IMR-90 (cell line): ENCODE measurements at regions not wholly inside any gene's neighbourhood (a gene's known extent, or its start where the extent isn't known, plus 50 kb on each side); places are given as distances from the start of the nearest gene placed in this dataset.

ENCODE experiments used
- ATAC-seq: fragments of 200-7000 bp; cut with Tn5 transposase; 2 replicates; pipeline ENCODE4 v1.9.1; 2020; ENCODE audit warnings: low read depth, mild to moderate bottlenecking, moderate library complexity
- BruUV-seq: library from RNA; stranded (reverse); fragments of 400-500 nt; replicated peaks from 2 replicates; lab custom pipeline; 2021; lab: Mats Ljungman, UMichigan
- CTCF ChIA-PET: fragments of 300-600 bp; formaldehyde crosslinking; extraction: SDS; loops from one replicate; lab custom pipeline; 2021; ENCODE audit warnings: antibody characterized with exemption; lab: Yijun Ruan, JAX
- POLR2A ChIA-PET: fragments of 300-600 bp; sonication (Branson Sonifier 250); formaldehyde crosslinking; loops from one replicate; lab custom pipeline; 2022; ENCODE audit warnings: antibody characterized with exemption; ENCODE audit not compliant: unreplicated experiment; lab: Charles Lee
- DNase-seq: peaks from one replicate; pipeline ENCODE4 v3.0.0; 2013
- H2AFZ ChIP-seq: replicated peaks from 2 replicates; pipeline ENCODE3; 2013; ENCODE audit warnings: low read length, mild to moderate bottlenecking; ENCODE audit not compliant: poor library complexity
- H2AK5ac ChIP-seq: 2 replicates; pipeline ENCODE4 v1.6.1; 2013; ENCODE audit warnings: low read depth, low read length, inconsistent platforms
- H2AK9ac ChIP-seq: replicated peaks from 2 replicates; pipeline ENCODE3; 2013; ENCODE audit warnings: mild to moderate bottlenecking, low read depth, low read length, moderate library complexity; ENCODE audit not compliant: poor library complexity
- H2BK120ac ChIP-seq: 2 replicates; pipeline ENCODE4 v1.6.1; 2013; ENCODE audit warnings: low read depth, low read length, inconsistent platforms
- H2BK15ac ChIP-seq: 3 replicates; pipeline ENCODE4 v1.6.1; 2013; ENCODE audit warnings: low read depth, low read length, inconsistent platforms
- H2BK20ac ChIP-seq: 2 replicates; pipeline ENCODE4 v1.6.1; 2013; ENCODE audit warnings: low read depth, mild to moderate bottlenecking, inconsistent platforms, low read length, moderate library complexity
- H2BK5ac ChIP-seq: 2 replicates; pipeline ENCODE4 v1.6.1; 2013; ENCODE audit warnings: mild to moderate bottlenecking, low read depth, low read length, inconsistent platforms; ENCODE audit not compliant: poor library complexity, severe bottlenecking
- H3K14ac ChIP-seq: replicated peaks from 2 replicates; pipeline ENCODE4 v1.6.1; 2013; ENCODE audit warnings: low read depth, low read length, inconsistent platforms
- H3K18ac ChIP-seq: 2 replicates; pipeline ENCODE4 v1.6.1; 2013; ENCODE audit warnings: low read depth, low read length, control low read depth
- H3K23ac ChIP-seq: 2 replicates; pipeline ENCODE4 v1.6.1; 2013; ENCODE audit warnings: low read depth, low read length, inconsistent platforms
- H3K27ac ChIP-seq: 2 replicates; pipeline ENCODE4 v1.5.1; 2013; ENCODE audit warnings: mild to moderate bottlenecking, control low read depth, low read length; ENCODE audit not compliant: insufficient read depth
- H3K27me3 ChIP-seq: 2 replicates; pipeline ENCODE4 v1.6.1; 2013; ENCODE audit warnings: low read length; ENCODE audit not compliant: control insufficient read depth, insufficient read depth
- H3K36me3 ChIP-seq: 2 replicates; pipeline ENCODE4 v1.6.1; 2013; ENCODE audit warnings: low read length, mixed read lengths; ENCODE audit not compliant: control insufficient read depth, insufficient read depth
- H3K4ac ChIP-seq: 2 replicates; pipeline ENCODE4 v1.6.1; 2013; ENCODE audit warnings: low read depth, low read length, inconsistent platforms
- H3K4me1 ChIP-seq: 2 replicates; pipeline ENCODE4 v1.6.1; 2013; ENCODE audit warnings: low read length, mixed read lengths; ENCODE audit not compliant: control insufficient read depth, insufficient read depth
- H3K4me2 ChIP-seq: 2 replicates; pipeline ENCODE4 v1.6.1; 2013; ENCODE audit warnings: low read depth, mild to moderate bottlenecking, control low read depth, low read length, moderate library complexity
- H3K4me3 ChIP-seq: 2 replicates; pipeline ENCODE4 v1.5.1; 2013; ENCODE audit warnings: low read depth, mild to moderate bottlenecking, control low read depth, low read length, moderate library complexity; ENCODE audit not compliant: insufficient read depth
- H3K56ac ChIP-seq: 2 replicates; pipeline ENCODE4 v1.6.1; 2013; ENCODE audit warnings: low read length, inconsistent platforms; ENCODE audit not compliant: insufficient read depth; ENCODE audit errors: extremely low read depth
- H3K79me1 ChIP-seq, 2 experiments: 2 replicates each; pipeline ENCODE4 v1.6.1; 2013; ENCODE audit warnings: low read length in 2 of 2, inconsistent platforms in 1 of 2, low read depth in 1 of 2
- H3K9ac ChIP-seq: 2 replicates; pipeline ENCODE4 v1.6.1; 2013; ENCODE audit warnings: low read depth, low read length, control low read depth
- H3K9me1 ChIP-seq: 2 replicates; pipeline ENCODE4 v1.6.1; 2013; ENCODE audit warnings: low read length, inconsistent platforms; ENCODE audit not compliant: insufficient read depth
- H3K9me3 ChIP-seq: 2 replicates; pipeline ENCODE4 v1.6.1; 2013; ENCODE audit warnings: low read length; ENCODE audit not compliant: control insufficient read depth, insufficient read depth
- H4K20me1 ChIP-seq: 2 replicates; pipeline ENCODE4 v1.6.1; 2013; ENCODE audit warnings: low read length, inconsistent platforms; ENCODE audit not compliant: insufficient read depth
- H4K5ac ChIP-seq: 2 replicates; pipeline ENCODE4 v1.6.1; 2013; ENCODE audit warnings: mild to moderate bottlenecking, low read depth, low read length, control low read depth
- H4K8ac ChIP-seq, 2 experiments: 2 replicates each; pipeline ENCODE4 v1.6.1; 2013; ENCODE audit warnings: low read depth in 2 of 2, low read length in 2 of 2, control low read depth in 1 of 2, inconsistent platforms in 1 of 2
- H4K91ac ChIP-seq: 2 replicates; pipeline ENCODE4 v1.6.1; 2013; ENCODE audit warnings: low read depth, low read length, inconsistent platforms; ENCODE audit not compliant: insufficient read depth
- MXI1 ChIP-seq: IDR thresholded peaks from 2 replicates; pipeline ENCODE4 v1.6.1; 2012; ENCODE audit warnings: low read depth, mild to moderate bottlenecking, low read length, moderate library complexity, borderline replicate concordance
- WGBS, 2 experiments: methylation state at CpG; one replicate each; pipeline versions ENCODE4 v1.1.5 to v1.1.7; 2013; ENCODE audit warnings: missing lambda C conversion rate in 2 of 2; ENCODE audit not compliant: insufficient read length in 1 of 2; ENCODE audit errors: extremely low coverage in 2 of 2; 5-methylcytosine and 5-hydroxymethylcytosine counted together
- dilution Hi-C: fragments of 300-500 bp; cut with HindIII; formaldehyde crosslinking; loops from one replicate; pipeline ENCODE4 v1.14.3; 2018; ENCODE audit warnings: low sequenced_read_pairs; ENCODE audit not compliant: unreplicated experiment
- in situ Hi-C: fragments of 300-500 bp; cut with MboI; formaldehyde crosslinking; loops from 3 replicates; pipeline ENCODE4 v1.14.3; 2019; ENCODE audit warnings: low sequenced_read_pairs, inconsistent platforms, mixed read lengths
- intact Hi-C: fragments of 100-400 bp; cut with micrococcal nuclease; formaldehyde crosslinking; loops from 2 replicates; pipeline ENCODE4 v1.10.0; 2022

DNA sequence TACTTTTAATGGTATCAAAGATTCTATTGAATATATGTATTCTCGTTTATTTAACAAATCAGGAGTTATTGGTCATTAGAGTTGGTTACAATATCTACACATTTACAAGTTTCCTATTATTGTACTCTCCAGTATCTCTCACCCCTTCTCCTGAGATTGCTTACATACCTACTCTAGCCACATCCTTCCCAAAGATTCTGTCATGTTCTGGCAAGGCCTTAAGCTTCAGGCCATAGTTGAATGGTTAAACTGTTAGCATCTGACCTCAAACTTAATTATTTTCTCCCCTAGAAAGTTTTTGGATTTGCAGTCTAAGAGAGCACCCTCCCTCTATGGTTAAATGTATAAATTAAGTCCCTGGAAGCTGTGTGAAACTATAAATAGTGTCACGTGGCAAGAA is 784.2 kb downstream of the GLUD2 start:
- H3K9ac ChIP-seq = no peak overlapping the region
- no peak overlapping the region for H3K56ac ChIP-seq
- H3K4ac ChIP-seq = no peak overlapping the region
- no peaks in the 10 kb centered on the region for H3K9me3 ChIP-seq
- in situ Hi-C loops (no loop called here), intact Hi-C loops (no loop called here), dilution Hi-C loops (no loop called here)
- H2AFZ ChIP-seq = no peak overlapping the region
- H3K36me3 ChIP-seq = no peaks in the 10 kb centered on the region
- POLR2A ChIA-PET = no interaction called here
- CTCF ChIA-PET = interaction anchor here (0.6 kb wide), 1 partner anchor 249 kb away, joined by 5 read pairs; no protein-coding TSS in a partner anchor
- H3K4me2 ChIP-seq = no peak overlapping the region
- no peak overlapping the region for H2BK15ac ChIP-seq
- H2BK120ac ChIP-seq = no peak overlapping the region
- no peaks in the 10 kb centered on the region for H3K27me3 ChIP-seq
- no CpG with 5 or more reads among the region's 2 CpGs for WGBS, 2 experiments
- no peaks in the 10 kb centered on the region for H4K20me1 ChIP-seq
- H2AK5ac ChIP-seq = no peak overlapping the region
- H4K5ac ChIP-seq = no peak overlapping the region
- H3K27ac ChIP-seq = no peak overlapping the region
- ATAC-seq (no peak), DNase-seq (no peak)
- H3K79me1 ChIP-seq = no peaks in the 10 kb centered on the region
- H3K9me1 ChIP-seq = no peaks in the 10 kb centered on the region
- no peak overlapping the region for H3K4me3 ChIP-seq
- no peak overlapping the region for H2AK9ac ChIP-seq
- no peak overlapping the region for H3K18ac ChIP-seq
- no peak overlapping the region for H2BK20ac ChIP-seq
- H3K4me1 ChIP-seq = no peaks in the 10 kb centered on the region
- no peak overlapping the region for H4K8ac ChIP-seq
- TF ChIP-seq MXI1 = no peak
- H3K23ac ChIP-seq = no peak overlapping the region
- H3K14ac ChIP-seq = no peak overlapping the region
- no TSS peak for BruUV-seq
- H4K91ac ChIP-seq = no peak overlapping the region
- H2BK5ac ChIP-seq = no peak overlapping the region
